Caco-2 (cell line): ENCODE measurements at regions not wholly inside any gene's neighbourhood (a gene's known extent, or its start where the extent isn't known, plus 50 kb on each side); places are given as distances from the start of the nearest gene placed in this dataset.

ENCODE experiments used
- BruUV-seq: library from RNA; stranded (reverse); fragments of 400-500 nt; replicated peaks from 2 replicates; lab custom pipeline; 2021; lab: Mats Ljungman, UMichigan
- CTCF ChIA-PET: fragments of 300-600 bp; sonication (Branson Sonifier 250); formaldehyde crosslinking; loops from one replicate; lab custom pipeline; 2022; ENCODE audit warnings: antibody characterized with exemption; lab: Charles Lee
- POLR2A ChIA-PET: fragments of 300-600 bp; sonication (Branson Sonifier 250); formaldehyde crosslinking; loops from one replicate; lab custom pipeline; 2022; ENCODE audit warnings: antibody characterized with exemption; lab: Charles Lee
- DNase-seq, 2 experiments: peaks; one replicate each; pipeline versions ENCODE4 v3.0.0 to v3.0.0-alpha.2; 2020 to 2022
- H3K27me3 ChIP-seq: replicated peaks from 2 replicates; pipeline ENCODE4 v1.6.0; 2011; ENCODE audit warnings: low read length; ENCODE audit not compliant: control insufficient read depth, insufficient read depth
- H3K36me3 ChIP-seq: 2 replicates; pipeline ENCODE4 v1.5.1; 2011; ENCODE audit warnings: low read length; ENCODE audit not compliant: control insufficient read depth, insufficient read depth
- H3K4me1 ChIP-seq: fragments of 250-450 bp; sonication (Bioruptor Pico); 2 replicates; pipeline ENCODE4 v1.5.1; 2020; ENCODE audit warnings: mild to moderate bottlenecking
- H3K4me3 ChIP-seq: 2 replicates; pipeline ENCODE4 v1.5.1; 2011; ENCODE audit warnings: low read depth, mild to moderate bottlenecking, control low read depth, low read length
- H3K9me3 ChIP-seq: fragments of 250-450 bp; sonication (Bioruptor Pico); 2 replicates; pipeline ENCODE4 v1.5.1; 2020; ENCODE audit warnings: mild to moderate bottlenecking, moderate library complexity
- H3K27ac Mint-ChIP-seq: one replicate; pipeline ENCODE4 v1.8.0; 2022; ENCODE audit warnings: mixed read lengths; ENCODE audit not compliant: unreplicated experiment
- H3K27me3 Mint-ChIP-seq: one replicate; pipeline ENCODE4 v1.8.0; 2022; ENCODE audit warnings: mixed read lengths; ENCODE audit not compliant: insufficient read depth, unreplicated experiment
- H3K36me3 Mint-ChIP-seq: one replicate; pipeline ENCODE4 v1.8.0; 2022; ENCODE audit warnings: mild to moderate bottlenecking, mixed read lengths; ENCODE audit not compliant: insufficient read depth, unreplicated experiment
- H3K4me1 Mint-ChIP-seq: one replicate; pipeline ENCODE4 v1.8.0; 2022; ENCODE audit warnings: low read depth, mixed read lengths; ENCODE audit not compliant: unreplicated experiment
- H3K4me3 Mint-ChIP-seq: one replicate; pipeline ENCODE4 v1.8.0; 2022; ENCODE audit warnings: mild to moderate bottlenecking, moderate library complexity, mixed read lengths; ENCODE audit not compliant: unreplicated experiment
- H3K9me3 Mint-ChIP-seq: one replicate; pipeline ENCODE4 v1.8.0; 2022; ENCODE audit warnings: mixed read lengths; ENCODE audit not compliant: unreplicated experiment
- intact Hi-C: fragments of 100-400 bp; cut with micrococcal nuclease; formaldehyde crosslinking; loops from one replicate; pipeline ENCODE4 v1.10.0; 2022; ENCODE audit not compliant: unreplicated experiment
- TF ChIP-seq, protein P1 (sequence below), 2 experiments: fragments of 200-600 bp in 1 of 2; IDR thresholded peaks; 1 replicate in 1 of 2; 2 replicates in 1 of 2; pipeline versions ENCODE4 v1.5.1 to v1.8.0; 2011 to 2022; ENCODE audit warnings: antibody characterized with exemption in 1 of 2, control low read depth in 1 of 2, inconsistent platforms in 1 of 2, low read depth in 1 of 2, low read length in 1 of 2, mild to moderate bottlenecking in 1 of 2, moderate library complexity in 1 of 2; ENCODE audit not compliant: insufficient read depth in 1 of 2, severe bottlenecking in 1 of 2, unreplicated experiment in 1 of 2

DNA sequence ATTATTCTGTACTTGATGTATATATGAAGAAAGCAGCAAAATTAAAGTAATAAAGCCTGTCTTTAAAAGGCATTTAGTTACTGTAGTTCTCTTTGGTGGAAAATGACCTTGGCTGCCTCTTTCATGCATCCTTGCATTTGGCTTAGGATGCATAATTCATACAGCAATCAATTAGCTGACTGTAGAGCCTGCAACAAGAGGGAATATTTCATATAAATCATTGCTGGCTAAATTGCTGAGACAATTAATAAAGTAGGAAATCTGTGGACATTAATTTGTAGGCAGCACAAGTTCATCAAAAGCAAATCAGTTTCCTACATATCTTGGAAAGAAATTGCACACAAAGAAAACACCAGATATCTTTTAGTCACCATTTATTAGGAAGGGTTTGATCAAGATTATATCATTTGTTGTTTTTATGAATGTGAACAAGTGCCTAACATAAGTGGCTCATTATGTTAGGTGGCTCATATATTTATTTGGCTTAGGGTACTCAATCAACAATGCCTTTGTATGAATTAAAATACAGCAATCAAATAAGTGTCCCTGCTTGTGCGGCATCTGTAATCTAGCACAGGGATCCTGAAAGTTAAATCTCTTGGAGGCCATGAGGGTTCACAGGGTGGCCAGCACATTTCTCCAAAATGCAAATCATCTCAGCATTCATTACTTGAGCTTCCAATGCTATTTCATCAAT lies 220.4 kb upstream of the SPOPL start:
- Mint-ChIP-seq H3K27me3 (no peaks in the 10 kb centered on the region), H3K9me3 (peaks cover 9% of the 10 kb centered on the region), H3K4me3 (no peak overlapping the region), H3K4me1 (peaks cover 1% of the 10 kb centered on the region), H3K27ac (no peak overlapping the region), H3K36me3 (no peaks in the 10 kb centered on the region)
- no TSS peak for BruUV-seq
- no peaks in the 10 kb centered on the region for H3K36me3 ChIP-seq
- CTCF ChIA-PET = no interaction called here
- intact Hi-C loops = no loop called here
- H3K4me1 ChIP-seq = peaks cover 18% of the 10 kb centered on the region
- TF ChIP-seq, protein P1, sequence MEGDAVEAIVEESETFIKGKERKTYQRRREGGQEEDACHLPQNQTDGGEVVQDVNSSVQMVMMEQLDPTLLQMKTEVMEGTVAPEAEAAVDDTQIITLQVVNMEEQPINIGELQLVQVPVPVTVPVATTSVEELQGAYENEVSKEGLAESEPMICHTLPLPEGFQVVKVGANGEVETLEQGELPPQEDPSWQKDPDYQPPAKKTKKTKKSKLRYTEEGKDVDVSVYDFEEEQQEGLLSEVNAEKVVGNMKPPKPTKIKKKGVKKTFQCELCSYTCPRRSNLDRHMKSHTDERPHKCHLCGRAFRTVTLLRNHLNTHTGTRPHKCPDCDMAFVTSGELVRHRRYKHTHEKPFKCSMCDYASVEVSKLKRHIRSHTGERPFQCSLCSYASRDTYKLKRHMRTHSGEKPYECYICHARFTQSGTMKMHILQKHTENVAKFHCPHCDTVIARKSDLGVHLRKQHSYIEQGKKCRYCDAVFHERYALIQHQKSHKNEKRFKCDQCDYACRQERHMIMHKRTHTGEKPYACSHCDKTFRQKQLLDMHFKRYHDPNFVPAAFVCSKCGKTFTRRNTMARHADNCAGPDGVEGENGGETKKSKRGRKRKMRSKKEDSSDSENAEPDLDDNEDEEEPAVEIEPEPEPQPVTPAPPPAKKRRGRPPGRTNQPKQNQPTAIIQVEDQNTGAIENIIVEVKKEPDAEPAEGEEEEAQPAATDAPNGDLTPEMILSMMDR (IDR thresholded peaks at IDR 0.05; ENCODE audit: insufficient read depth in 1 of 2, low read depth in 1 of 2, low read length in 1 of 2, severe bottlenecking in 1 of 2, unreplicated experiment in 1 of 2) = no peak
- H3K27me3 ChIP-seq = no peaks in the 10 kb centered on the region
- POLR2A ChIA-PET = no interaction called here
- no peak for DNase-seq
- H3K9me3 ChIP-seq = 0 out of 2 replicates have a peak, but pooled peaks cover 4% of the 10 kb centered on the region
- H3K4me3 ChIP-seq = no peak overlapping the region

DNA sequence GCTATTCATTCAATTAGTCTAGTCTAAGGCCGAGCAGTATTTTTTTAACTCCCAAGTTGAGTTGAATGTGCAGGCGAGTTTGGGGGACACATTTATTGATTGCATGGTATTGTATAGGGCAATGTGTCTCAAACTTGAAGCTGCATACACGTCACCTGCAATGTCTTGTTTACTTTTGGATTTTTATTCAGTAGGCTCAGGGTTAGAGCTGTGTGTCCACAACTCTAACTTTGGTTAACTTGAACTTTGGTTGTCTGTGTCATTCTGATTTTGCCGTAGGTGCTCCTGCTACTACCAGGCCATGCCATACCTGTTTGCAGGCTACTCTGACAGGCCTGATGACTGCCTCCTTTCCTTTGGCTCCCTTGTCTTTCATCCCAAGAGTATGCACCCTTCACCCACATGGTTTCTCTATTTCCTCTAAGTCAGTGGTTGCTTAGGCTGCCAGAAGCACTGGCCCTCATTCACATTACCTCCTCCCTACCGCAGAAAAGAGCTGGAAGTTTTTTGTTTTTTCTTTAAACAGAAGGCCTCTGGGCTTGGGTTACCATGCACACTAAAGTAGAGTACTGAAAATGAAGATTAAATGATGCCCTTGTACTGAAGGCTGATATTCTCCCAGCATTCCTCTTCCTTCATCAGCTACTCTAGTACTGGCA lies 219.4 kb upstream of the SPOPL start:
- Mint-ChIP-seq H3K27me3 (no peaks in the 10 kb centered on the region), H3K27ac (no peak overlapping the region), H3K4me3 (no peak overlapping the region), H3K9me3 (peaks cover 15% of the 10 kb centered on the region), H3K36me3 (no peaks in the 10 kb centered on the region), H3K4me1 (no peaks in the 10 kb centered on the region)
- Histone ChIP-seq H3K9me3 (0 out of 2 replicates have a peak, but pooled peaks cover 4% of the 10 kb centered on the region), H3K4me3 (no peak overlapping the region), H3K36me3 (no peaks in the 10 kb centered on the region), H3K27me3 (no peaks in the 10 kb centered on the region), H3K4me1 (peaks cover 8% of the 10 kb centered on the region)
- intact Hi-C loops = no loop called here
- TF ChIP-seq, protein P1 (IDR thresholded peaks at IDR 0.05; ENCODE audit: insufficient read depth in 1 of 2, low read depth in 1 of 2, low read length in 1 of 2, severe bottlenecking in 1 of 2, unreplicated experiment in 1 of 2) = no peak
- DNase-seq = no peak
- ChIA-PET CTCF (no interaction called here), POLR2A (no interaction called here)
- no TSS peak for BruUV-seq

DNA sequence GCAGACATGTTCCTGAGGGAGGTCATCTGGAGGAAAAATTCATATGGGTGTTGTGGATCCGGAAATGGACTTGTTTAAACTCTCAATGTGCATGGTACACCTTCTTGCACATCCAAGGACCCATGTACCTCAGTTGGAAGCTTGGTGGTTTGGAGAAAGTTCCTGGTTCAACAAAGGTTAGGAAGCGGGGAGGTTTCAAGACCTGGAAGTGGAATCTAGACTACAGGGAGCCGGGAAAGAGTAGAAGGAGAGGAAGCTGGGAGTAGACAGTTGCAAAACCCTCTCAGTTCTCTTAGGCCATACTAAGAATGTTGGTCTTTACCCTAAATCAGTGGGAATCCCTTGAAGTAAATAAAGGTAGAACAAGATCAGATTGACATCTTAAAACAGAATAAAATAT lies 209.8 kb upstream of the SPOPL start:
- Histone ChIP-seq H3K27me3 (no peaks in the 10 kb centered on the region), H3K4me1 (no peaks in the 10 kb centered on the region), H3K4me3 (no peak overlapping the region), H3K9me3 (no peaks in the 10 kb centered on the region), H3K36me3 (no peaks in the 10 kb centered on the region)
- Mint-ChIP-seq H3K27ac (no peak overlapping the region), H3K9me3 (peaks cover 7% of the 10 kb centered on the region), H3K4me3 (no peak overlapping the region), H3K27me3 (no peaks in the 10 kb centered on the region), H3K4me1 (no peaks in the 10 kb centered on the region), H3K36me3 (no peaks in the 10 kb centered on the region)
- ChIA-PET CTCF (no interaction called here), POLR2A (no interaction called here)
- intact Hi-C loops = no loop called here
- no TSS peak for BruUV-seq
- DNase-seq = no peak
- TF ChIP-seq, protein P1 (IDR thresholded peaks at IDR 0.05; ENCODE audit: insufficient read depth in 1 of 2, low read depth in 1 of 2, low read length in 1 of 2, severe bottlenecking in 1 of 2, unreplicated experiment in 1 of 2) = no peak
